GM19463 (cell line): ENCODE measurements at regions not wholly inside any gene's neighbourhood (a gene's known extent, or its start where the extent isn't known, plus 50 kb on each side); places are given as distances from the start of the nearest gene placed in this dataset.
"Not testable (repeated sequence)": the region's sequence is repeated elsewhere in the genome, so short reads cannot be mapped to it uniquely, and the experiment has no call there.

Experiments
- ATAC-seq: cut with Tn5 transposase; IDR thresholded peaks from one replicate; pipeline ENCODE4 v1.9.1; 2021; ENCODE audit warnings: mild to moderate bottlenecking, moderate library complexity; ENCODE audit not compliant: unreplicated experiment

GRCh38 chr4:158313566-158313965 is 103.3 kb downstream of the TMEM144 start:
- ATAC-seq, result no peak

GRCh38 chr4:158314756-158315487 is 104.6 kb downstream of the TMEM144 start:
- no peak for ATAC-seq

GRCh38 chr4:158315706-158316105 is 105.4 kb downstream of the TMEM144 start:
- no peak for ATAC-seq

GRCh38 chr4:158316264-158316663 is 106.0 kb downstream of the TMEM144 start:
- ATAC-seq, result peak; percentile 64

- ATAC-seq, result no peak
Observed at GRCh38 chr4:158319880-158320279, 109.6 kb downstream of the TMEM144 start.

GRCh38 chr4:158322109-158322508 is 111.8 kb downstream of the TMEM144 start:
- ATAC-seq, result no peak

- no peak for ATAC-seq
Observed at GRCh38 chr4:158327525-158327924, 117.2 kb downstream of the TMEM144 start.

- no peak for ATAC-seq
Observed at GRCh38 chr4:158331863-158332262, 121.6 kb downstream of the TMEM144 start.

GRCh38 chr4:158333820-158334219 is 123.5 kb downstream of the TMEM144 start:
- ATAC-seq, result no peak

- no peak for ATAC-seq
Observed at GRCh38 chr4:158341896-158342295, 131.6 kb downstream of the TMEM144 start.

GRCh38 chr4:158346576-158346975 is 136.3 kb downstream of the TMEM144 start:
- no peak for ATAC-seq

- ATAC-seq, result no peak
Observed at GRCh38 chr4:158347556-158347955, 137.3 kb downstream of the TMEM144 start.

GRCh38 chr4:158350161-158350560 is 139.9 kb downstream of the TMEM144 start:
- ATAC-seq, result no peak

GRCh38 chr4:158353541-158354304 is 143.4 kb downstream of the TMEM144 start:
- no peak for ATAC-seq

- no peak for ATAC-seq
Observed at GRCh38 chr4:158356301-158356700, 146.0 kb downstream of the TMEM144 start.

- ATAC-seq, result not testable (repeated sequence)
Observed at GRCh38 chr4:158367932-158368441, 153.7 kb upstream of the RXFP1 start.

GRCh38 chr4:158371158-158371557 is 150.5 kb upstream of the RXFP1 start:
- ATAC-seq, result no peak

GRCh38 chr4:158374318-158374717 is 147.4 kb upstream of the RXFP1 start:
- ATAC-seq, result no peak

- ATAC-seq, result no peak
Observed at GRCh38 chr4:158376106-158376840, 145.4 kb upstream of the RXFP1 start.

- ATAC-seq, result no peak
Observed at GRCh38 chr4:158384414-158384813, 137.3 kb upstream of the RXFP1 start.

GRCh38 chr4:158395343-158395742 is 126.3 kb upstream of the RXFP1 start:
- ATAC-seq, result no peak
